NCI-H345 treated with DMSO at 0.1 percent for 48 hours (cell line): ENCODE measurements at regions not wholly inside any gene's neighbourhood (a gene's known extent, or its start where the extent isn't known, plus 50 kb on each side); places are given as distances from the start of the nearest gene placed in this dataset.

Source experiments
- DNase-seq: peaks from one replicate; lab custom pipeline; 2025; ENCODE audit not compliant: unreplicated experiment; lab: John Stamatoyannopoulos, UW

- no peak for DNase-seq
These were observed 366.1 kb upstream of the MMADHC start for GRCh38 chr2:149953627-149954026.

GRCh38 chr2:149931486-149931885, 343.9 kb upstream of the MMADHC start:
- DNase-seq, result no peak

GRCh38 chr2:149928011-149928410, 340.4 kb upstream of the MMADHC start:
- no peak for DNase-seq

GRCh38 chr2:149926149-149926548, 338.6 kb upstream of the MMADHC start:
- DNase-seq, result no peak

- no peak for DNase-seq
These were observed 337.1 kb upstream of the MMADHC start for GRCh38 chr2:149924549-149925213.

- no peak for DNase-seq
These were observed 336.5 kb upstream of the MMADHC start for GRCh38 chr2:149924028-149924427.

GRCh38 chr2:149921911-149922616, 334.5 kb upstream of the MMADHC start:
- no peak for DNase-seq

GRCh38 chr2:149920389-149920788, 332.8 kb upstream of the MMADHC start:
- DNase-seq, result no peak

GRCh38 chr2:149915151-149915550, 327.6 kb upstream of the MMADHC start:
- DNase-seq, result no peak

GRCh38 chr2:149908726-149909683, 321.4 kb upstream of the MMADHC start:
- DNase-seq, result no peak

- no peak for DNase-seq
These were observed 319.3 kb upstream of the MMADHC start for GRCh38 chr2:149906886-149907285.

- DNase-seq, result no peak
These were observed 317.0 kb upstream of the MMADHC start for GRCh38 chr2:149904352-149905175.

GRCh38 chr2:149903626-149904025, 316.1 kb upstream of the MMADHC start:
- no peak for DNase-seq

- no peak for DNase-seq
These were observed 314.5 kb upstream of the MMADHC start for GRCh38 chr2:149902081-149902480.

GRCh38 chr2:149901231-149901859, 313.8 kb upstream of the MMADHC start:
- DNase-seq, result no peak

GRCh38 chr2:149899390-149899789, 311.8 kb upstream of the MMADHC start:
- DNase-seq, result no peak

- no peak for DNase-seq
These were observed 307.2 kb upstream of the MMADHC start for GRCh38 chr2:149894760-149895159.

GRCh38 chr2:149894226-149894625, 306.7 kb upstream of the MMADHC start:
- DNase-seq, result no peak

GRCh38 chr2:149892563-149892962, 305.0 kb upstream of the MMADHC start:
- DNase-seq, result no peak

GRCh38 chr2:149885946-149886345, 298.4 kb upstream of the MMADHC start:
- no peak for DNase-seq
